Activated CD8-positive, alpha-beta memory T cell treated with anti-CD3 and anti-CD28 coated beads for 4 hours (primary cell): ENCODE measurements at regions not wholly inside any gene's neighbourhood (a gene's known extent, or its start where the extent isn't known, plus 50 kb on each side); places are given as distances from the start of the nearest gene placed in this dataset.

Experiments used
- DNase-seq, 2 donors: peaks; one replicate each; pipeline ENCODE4 v3.0.0-alpha.2; 2020; ENCODE audit warnings: low read depth in 2 of 2

DNA sequence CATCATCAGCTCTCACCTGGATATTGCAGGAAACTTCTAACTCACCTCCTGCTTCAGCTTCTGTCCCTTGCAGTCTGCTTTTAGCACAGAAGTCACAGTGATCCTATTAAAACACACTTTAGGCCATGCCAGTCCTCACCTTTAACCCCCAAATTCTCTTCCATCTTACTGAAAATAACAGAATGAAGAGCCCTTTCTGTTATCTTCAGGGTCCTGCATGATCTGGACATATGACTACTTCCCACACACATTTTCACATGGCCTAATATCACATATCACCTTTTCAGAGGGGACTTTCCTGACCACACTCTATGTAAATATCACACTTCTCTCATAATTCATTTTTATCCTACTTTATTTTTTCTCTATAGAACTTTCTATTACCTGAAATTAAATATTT lies 550.6 kb upstream of the CLINT1 start:
- DNase-seq = no peak

DNA sequence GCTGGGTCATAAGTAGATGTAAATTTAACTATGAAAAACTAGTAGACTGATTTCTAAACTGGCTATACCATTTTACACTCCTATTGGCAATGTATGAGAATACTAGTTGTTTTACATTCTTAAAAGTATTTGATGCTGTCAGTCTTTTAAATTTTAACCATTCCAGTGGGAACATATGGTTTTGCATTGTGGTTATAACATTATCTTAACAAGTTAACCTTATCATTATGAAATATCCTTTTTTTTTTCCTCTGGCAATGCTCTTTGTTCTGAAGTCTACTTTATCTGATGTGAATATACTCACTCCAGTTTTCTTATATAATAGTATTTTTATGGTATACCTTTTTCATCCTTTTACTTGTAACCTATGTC lies 548.9 kb upstream of the CLINT1 start:
- DNase-seq = no peak

DNA sequence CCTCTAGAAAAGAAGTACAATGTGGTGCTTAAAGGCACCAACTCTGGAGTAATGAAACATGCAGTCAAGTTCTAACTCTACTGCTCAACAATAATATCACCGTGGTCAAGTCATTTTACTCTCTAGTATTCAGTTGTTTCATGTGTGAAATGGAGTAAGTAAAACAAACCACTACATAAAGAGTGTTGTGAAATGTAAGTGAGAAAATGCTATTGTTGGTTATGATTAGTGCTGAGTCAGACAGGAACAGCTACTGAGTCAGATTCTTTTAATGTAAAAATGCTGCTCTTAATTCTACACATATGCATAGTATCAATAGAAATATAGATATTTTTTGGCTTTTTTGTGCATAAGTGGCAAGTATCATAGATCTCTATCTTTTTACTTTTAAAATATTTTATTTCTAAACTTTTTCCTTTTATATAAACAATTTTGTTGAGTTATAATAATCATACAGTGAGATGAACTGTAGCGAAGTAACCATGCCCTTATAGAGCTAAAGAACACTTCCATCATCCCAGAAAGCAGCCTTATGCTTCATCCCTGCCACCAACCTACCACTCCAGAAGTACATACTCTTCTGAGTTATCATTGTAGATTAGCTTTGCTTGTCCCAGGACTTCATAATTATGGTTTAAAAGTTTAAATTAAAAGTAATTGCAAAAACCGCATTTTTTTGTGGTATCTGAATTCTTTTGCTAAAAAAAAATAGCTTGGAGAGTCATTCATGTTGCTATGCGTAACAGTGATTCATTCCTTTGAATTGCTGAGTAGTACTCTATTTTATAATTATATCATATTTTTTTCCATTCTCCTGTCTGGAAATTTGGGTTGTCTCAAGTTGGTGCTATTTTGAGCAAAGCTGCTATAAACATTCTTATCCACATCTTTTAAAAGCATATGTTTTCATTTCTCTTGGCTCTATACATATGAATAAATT lies 548.2 kb upstream of the CLINT1 start:
- no peak for DNase-seq

DNA sequence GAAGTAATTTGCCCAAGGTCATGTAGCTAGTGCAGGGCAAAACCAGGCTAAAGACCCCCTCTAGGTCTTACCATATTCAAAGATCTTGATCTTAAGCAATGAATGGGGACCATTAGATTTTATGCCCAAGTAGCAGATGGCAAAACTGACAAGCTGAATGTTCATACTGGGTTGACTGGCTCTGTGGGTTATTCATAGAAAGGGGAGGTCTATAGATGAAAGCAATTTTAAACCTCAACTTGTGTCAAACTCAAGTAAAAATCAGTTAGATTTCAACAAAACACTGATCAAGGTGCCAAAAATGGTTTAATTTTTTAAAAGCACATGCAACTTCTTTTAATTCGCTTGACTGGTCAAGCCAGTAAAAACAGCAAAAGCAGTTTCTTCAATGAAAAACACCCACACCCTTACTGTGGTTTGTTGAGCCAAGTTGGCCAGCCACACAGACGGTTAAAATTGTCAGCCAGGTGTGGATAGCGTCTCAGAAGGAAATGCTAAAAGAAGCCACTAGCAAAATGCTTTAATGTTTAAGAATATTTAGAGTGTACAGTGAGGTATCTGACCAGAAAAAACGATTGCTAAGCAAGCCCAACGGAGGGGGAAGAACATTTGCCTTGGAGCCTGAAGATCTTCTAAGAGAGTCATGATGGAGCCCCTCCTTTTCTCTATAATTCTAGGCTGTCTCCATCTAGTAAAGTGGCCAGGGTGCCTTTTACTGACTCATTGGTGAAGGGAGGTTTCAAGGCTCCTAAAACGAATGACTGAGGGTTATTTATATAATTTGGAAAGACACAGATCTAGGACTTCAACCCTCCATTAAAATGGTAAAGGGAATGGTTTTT lies 539.6 kb upstream of the CLINT1 start:
- no peak for DNase-seq

DNA sequence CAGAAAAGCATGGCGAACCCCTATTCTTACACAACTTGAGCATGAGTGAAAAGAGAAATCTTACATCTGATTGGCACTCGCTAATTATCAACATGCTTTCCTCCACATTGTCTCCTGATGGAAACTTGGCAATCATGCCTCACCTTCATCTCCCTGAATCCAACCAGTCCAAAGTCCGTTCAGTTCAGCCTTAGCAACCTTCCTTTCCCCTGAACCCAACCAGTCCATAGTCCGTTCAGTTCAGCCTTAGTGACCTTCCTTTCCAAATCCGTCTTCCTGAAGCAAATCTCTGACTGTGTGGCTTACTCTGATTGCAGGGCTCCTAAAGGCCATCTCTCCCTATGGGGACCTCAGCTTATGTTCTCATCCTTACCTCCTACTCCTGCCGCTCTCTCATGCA lies 538.3 kb upstream of the CLINT1 start:
- DNase-seq = no peak

DNA sequence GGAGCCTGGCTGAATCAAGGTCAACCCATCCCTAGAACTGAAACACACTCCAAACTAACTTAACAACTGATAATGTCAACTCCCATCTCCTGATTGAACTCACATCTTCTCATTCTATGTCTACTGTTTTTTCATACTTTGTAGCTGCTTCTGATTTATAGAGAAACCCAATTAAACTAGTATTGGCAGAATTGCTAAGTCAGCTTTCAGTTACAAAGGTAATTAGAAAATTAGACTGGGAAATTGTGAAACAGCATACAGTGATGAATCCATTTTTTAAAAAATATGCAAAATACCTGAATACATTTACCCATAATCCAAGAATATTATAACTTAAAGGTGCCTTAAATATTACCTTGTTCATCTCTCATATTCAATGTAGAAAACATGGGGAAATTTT lies 535.2 kb upstream of the CLINT1 start:
- no peak for DNase-seq

DNA sequence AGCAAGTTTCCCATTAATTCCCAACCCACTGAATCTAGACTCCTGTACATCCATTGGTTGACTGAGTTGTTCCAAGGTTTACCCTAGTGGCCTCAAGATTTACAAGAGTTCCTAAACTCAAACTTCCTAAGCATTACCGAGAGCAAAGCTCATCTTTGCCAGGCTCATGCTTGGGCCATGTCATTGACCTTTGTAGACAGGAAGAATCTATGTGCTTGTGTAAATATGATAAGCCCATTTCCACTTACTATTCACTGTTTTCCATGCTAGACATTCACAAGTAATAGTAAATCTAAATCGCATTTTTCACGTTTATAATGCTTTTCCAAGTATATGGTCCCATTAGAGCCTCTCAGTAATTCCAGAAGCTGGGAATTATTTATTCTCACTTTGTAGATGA lies 534.5 kb upstream of the CLINT1 start:
- DNase-seq = no peak

DNA sequence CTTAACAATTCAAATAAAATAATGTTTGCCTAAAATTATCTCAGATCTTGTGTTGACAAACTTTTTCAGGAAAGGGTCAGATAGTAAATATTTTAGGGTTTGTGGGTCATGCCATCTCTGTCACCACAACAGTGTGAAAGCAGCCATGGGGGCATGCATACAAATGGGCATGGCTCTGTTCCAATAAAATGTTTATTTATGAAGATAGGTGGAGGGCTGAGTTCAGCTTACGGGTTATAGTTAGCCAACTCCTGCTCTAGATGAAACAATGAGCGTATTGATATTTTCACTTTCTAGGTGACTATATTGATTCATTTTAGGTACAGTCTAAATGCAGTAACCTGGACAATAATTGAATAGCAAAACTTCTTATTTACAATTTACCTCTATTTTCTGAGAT lies 533.8 kb upstream of the CLINT1 start:
- no peak for DNase-seq

DNA sequence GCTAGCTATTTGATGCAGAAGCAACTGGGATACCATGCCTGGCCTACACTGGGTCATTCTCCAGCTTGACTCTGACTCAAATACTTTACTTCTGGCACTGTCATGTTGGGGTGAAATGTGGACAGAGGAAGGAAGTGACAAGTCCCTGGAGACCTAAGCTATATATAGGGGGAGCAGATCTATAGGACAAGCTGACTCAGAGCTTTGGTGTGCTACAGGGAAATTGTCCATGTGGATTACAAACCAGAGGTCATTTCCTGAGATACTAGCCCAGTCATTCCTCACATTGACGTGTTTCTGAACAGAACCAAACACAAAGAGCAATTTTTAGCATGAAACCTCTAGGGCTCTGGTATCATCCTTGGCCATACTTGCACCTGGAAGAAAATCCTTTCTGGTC lies 531.6 kb upstream of the CLINT1 start:
- no peak for DNase-seq

DNA sequence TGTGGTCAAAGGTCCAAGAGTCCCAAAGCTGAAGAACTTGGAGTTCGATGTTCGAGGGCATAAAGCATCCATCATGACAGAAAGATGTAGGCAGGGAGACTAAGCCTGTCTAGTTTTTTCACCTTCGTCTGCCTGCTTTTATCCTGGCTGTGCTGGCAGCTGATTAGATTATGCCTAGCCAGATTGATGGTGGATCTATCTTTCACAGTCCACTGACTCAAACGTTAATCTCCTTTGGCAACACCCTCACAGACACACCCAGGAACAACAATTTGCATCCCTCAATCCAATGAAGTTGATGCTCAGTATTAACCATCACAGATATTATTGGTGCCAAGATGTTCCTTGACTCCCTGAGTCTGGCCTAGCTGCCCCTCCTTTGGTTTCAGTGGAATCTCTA lies 530.8 kb upstream of the CLINT1 start:
- DNase-seq = no peak

DNA sequence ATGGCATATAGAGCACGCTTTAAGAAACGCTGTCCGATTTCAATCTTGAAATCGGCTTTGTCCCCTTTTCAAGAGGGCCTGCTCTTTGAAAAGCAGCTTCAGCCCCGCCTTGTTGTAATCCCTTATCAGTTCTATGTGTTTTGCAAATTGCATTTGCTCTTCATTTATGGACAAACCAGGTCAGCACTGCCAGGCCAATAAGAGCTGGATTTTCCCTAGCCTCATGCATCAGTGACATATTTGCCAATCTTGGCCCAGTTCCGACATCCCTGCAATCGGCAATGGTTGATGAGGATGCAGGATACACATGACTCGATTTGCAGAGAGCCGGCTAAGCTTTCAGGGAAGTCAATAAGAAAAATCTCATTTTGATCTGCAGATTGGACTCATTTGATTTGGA lies 529.1 kb upstream of the CLINT1 start:
- DNase-seq = no peak

DNA sequence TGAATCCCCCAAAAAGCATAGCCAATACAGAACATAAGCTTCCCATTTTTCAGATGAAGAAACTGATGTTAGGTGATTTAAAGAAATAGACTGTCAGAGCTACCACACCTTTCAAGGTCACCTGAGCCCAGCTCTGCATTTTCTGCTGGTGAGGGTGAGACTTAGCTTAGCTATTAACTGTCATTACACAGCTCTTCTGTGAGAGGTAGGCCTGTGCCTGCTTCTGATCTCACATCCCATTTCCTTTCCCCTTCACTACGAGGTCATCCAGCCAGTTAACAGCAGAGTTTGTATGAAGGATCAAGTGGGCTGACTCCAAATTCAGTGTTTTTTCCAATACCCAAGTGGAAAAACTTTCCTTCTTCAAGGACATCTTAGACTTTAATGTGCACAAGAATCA lies 528.6 kb upstream of the CLINT1 start:
- no peak for DNase-seq

DNA sequence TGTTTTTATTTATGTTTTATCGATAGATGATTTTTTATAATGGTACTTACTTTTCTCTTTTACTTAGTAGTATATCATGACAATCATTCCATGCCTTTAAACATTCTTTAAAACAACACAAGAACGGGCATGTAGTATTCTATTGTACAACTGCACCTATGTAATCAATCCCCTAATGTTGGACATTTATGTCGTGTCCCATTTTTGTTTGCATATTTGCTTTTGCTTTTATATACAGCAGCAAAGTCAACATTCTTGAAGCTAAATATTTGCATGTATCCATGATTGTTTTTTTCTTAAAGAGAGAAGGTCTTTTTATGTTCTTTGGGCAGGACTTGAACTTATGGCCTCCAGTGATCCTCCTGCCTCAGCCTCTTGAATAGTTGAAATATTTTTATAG lies 527.0 kb upstream of the CLINT1 start:
- DNase-seq = no peak

DNA sequence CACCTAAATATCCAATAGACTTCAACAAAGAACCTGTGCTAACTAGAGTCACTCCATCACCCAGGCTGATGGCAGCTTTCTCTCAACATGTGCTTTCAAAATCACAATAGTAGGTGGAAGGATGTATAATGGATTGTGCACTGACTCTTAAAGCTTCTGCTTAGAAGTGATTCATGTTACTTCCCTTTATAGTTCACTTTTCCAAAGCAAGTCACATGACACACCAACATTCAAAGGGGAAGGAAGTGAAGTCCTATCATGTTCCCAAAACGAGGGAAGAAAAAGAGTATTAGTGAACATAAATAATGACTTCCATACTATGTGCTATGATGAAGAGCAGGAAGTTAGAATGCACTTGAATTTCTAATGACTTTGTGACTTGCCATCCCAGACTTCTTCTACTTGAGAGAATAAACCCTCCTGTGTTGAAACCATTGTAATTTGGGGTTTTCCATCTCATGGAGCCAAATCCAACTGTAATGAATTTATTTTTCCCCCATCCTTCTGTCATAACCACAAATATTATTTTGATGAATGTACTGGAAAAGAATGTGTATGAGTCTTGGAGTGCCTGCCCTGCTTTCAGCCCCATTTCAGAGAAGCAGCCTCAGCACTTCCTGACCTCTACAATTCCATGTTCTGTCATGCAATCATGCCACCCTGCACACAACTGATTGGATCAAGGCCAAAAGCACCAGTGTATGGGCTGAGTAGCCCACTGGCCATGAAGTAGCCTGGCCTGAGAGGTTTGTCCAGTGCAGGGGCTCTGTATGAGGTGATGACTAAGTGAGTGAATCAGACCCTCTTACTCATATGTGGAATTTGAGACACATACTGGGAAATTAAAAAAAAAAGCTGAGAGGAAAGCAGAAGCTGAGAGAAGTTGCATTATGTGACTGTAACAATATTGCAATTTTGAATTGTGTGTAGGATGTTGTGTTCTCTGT lies 525.9 kb upstream of the CLINT1 start:
- DNase-seq = no peak

DNA sequence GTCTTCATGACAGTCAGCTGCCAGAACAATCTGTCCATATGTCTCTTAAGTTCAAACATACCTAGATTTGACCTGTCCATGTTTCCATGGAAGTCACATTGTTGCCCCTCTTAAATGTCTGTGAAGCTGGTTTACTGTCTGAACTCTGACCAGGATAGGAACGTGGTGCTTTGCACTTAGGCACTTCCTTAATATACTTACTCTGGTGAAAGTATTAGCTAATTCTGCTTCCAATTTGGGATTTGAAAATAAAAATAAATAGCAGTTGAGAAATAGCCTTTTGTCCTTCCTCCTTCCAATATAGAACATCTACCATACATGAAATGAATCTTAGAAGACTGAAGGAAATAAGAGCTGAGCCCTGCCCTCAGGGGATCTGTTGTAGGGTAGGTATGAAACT lies 524.5 kb upstream of the CLINT1 start:
- no peak for DNase-seq

DNA sequence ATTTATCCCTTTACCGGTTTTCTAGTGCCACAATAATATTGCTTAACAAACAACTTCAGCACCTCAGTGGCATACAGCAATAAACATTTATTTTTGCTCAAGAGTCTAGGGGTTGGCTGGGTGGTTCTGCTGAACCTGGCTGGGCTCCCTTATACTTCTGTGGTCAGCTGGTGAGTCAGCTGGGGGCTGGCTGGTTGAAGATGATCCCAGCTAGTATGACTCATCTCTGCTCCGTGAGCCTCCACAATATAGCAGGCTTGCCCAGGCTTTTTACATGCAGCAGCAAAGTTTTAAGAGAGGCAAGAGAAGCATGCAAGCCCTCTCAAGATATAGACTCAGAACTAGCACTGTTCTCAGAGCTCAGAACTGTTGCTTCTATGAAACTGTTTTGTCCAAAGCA lies 523.5 kb upstream of the CLINT1 start:
- no peak for DNase-seq

DNA sequence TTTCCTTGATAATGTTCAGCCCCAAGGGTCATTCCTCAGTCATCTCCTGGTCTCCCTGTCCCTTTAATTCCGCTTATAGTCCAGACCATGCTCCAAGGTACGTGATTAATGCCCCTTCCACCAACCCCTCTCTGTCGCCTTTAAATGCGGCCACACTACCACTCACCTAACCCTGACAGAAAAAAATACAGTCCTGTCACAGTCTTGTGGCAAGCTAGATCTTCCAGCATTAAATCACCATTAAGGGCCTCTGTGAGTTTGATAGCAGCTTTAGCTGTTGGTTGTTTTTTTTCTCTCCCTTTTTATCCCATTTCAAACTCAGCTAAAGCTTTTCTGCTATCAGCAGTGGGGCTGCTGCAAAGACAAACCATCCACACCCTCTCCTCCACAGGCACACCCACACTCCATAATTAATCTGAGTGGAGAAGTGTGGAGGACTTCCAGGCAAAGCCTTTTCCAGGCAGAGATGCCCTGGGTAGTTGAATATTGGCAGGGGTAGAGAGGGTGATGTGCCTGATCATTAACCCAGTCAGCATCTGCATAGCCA lies 522.7 kb upstream of the CLINT1 start:
- DNase-seq = no peak

DNA sequence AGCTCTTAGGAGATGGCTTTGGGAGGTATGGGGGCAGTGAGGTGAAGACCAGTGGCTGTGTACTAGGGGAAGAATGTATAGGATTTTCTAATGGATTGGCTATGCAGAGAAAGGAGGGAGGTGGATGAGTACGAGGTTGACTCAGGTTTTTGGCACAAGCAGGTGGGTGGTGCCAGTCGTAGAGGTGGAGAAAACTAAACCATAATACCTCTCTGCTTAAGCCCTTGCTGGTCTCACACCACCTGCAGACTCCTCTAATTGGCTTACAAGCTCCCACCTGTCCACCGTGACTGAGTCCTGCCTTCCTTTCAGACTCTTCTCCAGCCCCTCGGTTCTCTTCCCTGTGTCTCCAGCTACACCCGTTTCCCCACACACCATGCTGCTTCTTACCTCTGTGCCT lies 521.7 kb upstream of the CLINT1 start:
- DNase-seq = no peak

DNA sequence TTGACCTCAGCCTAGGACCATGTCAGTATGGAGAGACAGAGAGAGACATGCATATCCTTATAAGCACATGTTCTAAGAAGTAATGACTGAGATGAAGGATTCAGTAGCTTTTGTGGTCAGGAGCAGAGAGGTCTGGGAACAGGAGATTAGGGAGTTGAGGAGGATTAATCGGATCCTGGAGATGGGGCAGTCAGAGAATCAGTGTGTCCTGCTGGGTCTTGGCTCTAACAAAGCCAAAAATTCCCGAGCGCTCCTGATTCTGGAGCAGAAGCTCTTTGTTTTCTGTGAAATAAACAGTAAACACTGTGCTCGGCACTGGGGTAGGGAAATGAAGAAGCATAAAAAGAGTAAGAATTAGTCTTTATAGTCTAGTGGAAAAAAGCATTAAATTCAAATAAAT lies 520.0 kb upstream of the CLINT1 start:
- DNase-seq = no peak

DNA sequence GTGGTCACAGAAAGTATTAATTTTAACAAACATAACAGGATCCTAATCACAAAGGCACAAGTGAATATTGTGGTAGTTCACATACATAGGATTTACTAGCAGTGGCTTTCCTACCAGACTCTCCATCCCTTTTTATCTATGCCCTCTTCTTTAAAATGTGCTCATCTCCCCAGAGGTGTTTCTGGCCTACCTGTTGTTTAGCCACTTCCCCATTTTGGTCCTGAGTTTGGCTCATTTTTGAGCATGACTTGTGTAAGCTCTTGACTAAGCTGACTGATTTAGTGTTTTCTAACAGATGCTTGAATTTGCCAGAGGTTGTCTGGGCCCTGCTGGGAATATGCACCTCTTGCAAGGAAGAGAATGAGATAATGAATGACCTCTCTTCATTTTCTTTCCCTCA lies 517.7 kb upstream of the CLINT1 start:
- no peak for DNase-seq

DNA sequence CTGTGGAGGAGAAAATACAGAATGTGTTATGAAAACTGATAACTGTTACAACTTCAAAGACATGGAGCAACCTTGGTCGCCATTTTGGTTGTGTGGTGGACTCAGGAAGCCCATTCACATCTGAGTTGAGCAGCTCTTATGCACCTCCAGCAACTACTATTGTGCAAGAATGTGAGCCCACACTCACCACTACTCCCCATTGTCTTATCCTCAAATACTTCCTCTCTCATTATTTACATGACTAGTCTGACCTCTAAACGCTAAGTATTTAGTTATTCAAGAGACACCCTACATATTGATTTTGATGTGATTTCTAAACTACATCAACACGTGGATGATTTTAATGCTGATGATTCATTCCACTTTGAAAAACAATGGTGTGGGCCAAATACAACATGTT lies 516.6 kb upstream of the CLINT1 start:
- no peak for DNase-seq
